ENCODE measurements at regions not wholly inside any gene's neighbourhood (a gene's known extent, or its start where the extent isn't known, plus 50 kb on each side); places are given as distances from the start of the nearest gene placed in this dataset.

GRCh38 chr10:120278069-120278468, 179.0 kb upstream of the PLPP4 start:
- intact Hi-C loops (cut with DNase I; ENCODE audit: low total_unique reads): no loop called here
- H3K4me3 ChIP-seq: no peak overlapping the region
- H3K27me3 ChIP-seq (replicated peaks in 1 of 7): peaks cover 0 to 3% (median 0%) of the 10 kb centered on the region in 7 donors
- no peak overlapping the region for H3K27ac ChIP-seq
- TF ChIP-seq CTCF (IDR thresholded peaks at IDR 0.05 in 8 of 11, conservative IDR thresholded peaks at IDR 0.05 in 3 of 11) (no peak), POLR2AphosphoS5 (IDR thresholded peaks at IDR 0.05) (no peak), POLR2A (IDR thresholded peaks at IDR 0.05) (no peak)
- H3K9me3 ChIP-seq: peaks cover 0 to 7% (median 0%) of the 10 kb centered on the region in 8 donors
- no peaks in the 10 kb centered on the region for H3K4me1 ChIP-seq
- no peaks in the 10 kb centered on the region for H3K36me3 ChIP-seq
- no peak for DNase-seq
- WGBS, 5 donors: 17 to 42% (median 24%) methylated on average over 1 of the region's 1 CpG

- DNase-seq: no peak
- 80 to 100% (median 84%) methylated on average over 1 of the region's 1 CpG for WGBS, 5 donors
- Histone ChIP-seq H3K9me3 (peaks cover 0 to 7% (median 0%) of the 10 kb centered on the region in 8 donors), H3K36me3 (no peaks in the 10 kb centered on the region), H3K4me3 (no peak overlapping the region), H3K4me1 (no peaks in the 10 kb centered on the region), H3K27ac (no peak overlapping the region), H3K27me3 (replicated peaks in 1 of 7) (peaks cover 0 to 3% (median 0%) of the 10 kb centered on the region in 7 donors)
- no peak for TF ChIP-seq POLR2AphosphoS5 (IDR thresholded peaks at IDR 0.05)
- TF ChIP-seq POLR2A (IDR thresholded peaks at IDR 0.05): no peak
- no peak for TF ChIP-seq CTCF (IDR thresholded peaks at IDR 0.05 in 8 of 11, conservative IDR thresholded peaks at IDR 0.05 in 3 of 11)
- intact Hi-C loops (cut with DNase I; ENCODE audit: low total_unique reads): no loop called here
Measured at GRCh38 chr10:120279196-120279595, 177.8 kb upstream of the PLPP4 start.

GRCh38 chr10:120282421-120282820, 174.6 kb upstream of the PLPP4 start:
- no peak for DNase-seq
- H3K27ac ChIP-seq: no peak overlapping the region
- H3K9me3 ChIP-seq: peaks cover 0 to 7% (median 0%) of the 10 kb centered on the region in 8 donors
- 68 to 92% (median 85%) methylated on average over 5 to 8 of the region's 8 CpGs for WGBS, 5 donors
- TF ChIP-seq POLR2AphosphoS5 (IDR thresholded peaks at IDR 0.05): no peak
- no peak for TF ChIP-seq CTCF (IDR thresholded peaks at IDR 0.05 in 8 of 11, conservative IDR thresholded peaks at IDR 0.05 in 3 of 11)
- TF ChIP-seq POLR2A (IDR thresholded peaks at IDR 0.05): no peak
- H3K4me3 ChIP-seq: no peak overlapping the region
- intact Hi-C loops (cut with DNase I; ENCODE audit: low total_unique reads): no loop called here
- no peaks in the 10 kb centered on the region for H3K4me1 ChIP-seq
- no peaks in the 10 kb centered on the region for H3K36me3 ChIP-seq
- peaks cover 0 to 3% (median 0%) of the 10 kb centered on the region in 7 donors for H3K27me3 ChIP-seq (replicated peaks in 1 of 7)

- Histone ChIP-seq H3K4me1 (no peaks in the 10 kb centered on the region), H3K4me3 (no peak overlapping the region), H3K27ac (no peak overlapping the region), H3K9me3 (peaks cover 0 to 7% (median 0%) of the 10 kb centered on the region in 8 donors), H3K27me3 (replicated peaks in 1 of 7) (peaks cover 0 to 3% (median 0%) of the 10 kb centered on the region in 7 donors), H3K36me3 (no peaks in the 10 kb centered on the region)
- TF ChIP-seq POLR2AphosphoS5 (IDR thresholded peaks at IDR 0.05) (no peak), CTCF (IDR thresholded peaks at IDR 0.05 in 8 of 11, conservative IDR thresholded peaks at IDR 0.05 in 3 of 11) (no peak)
- intact Hi-C loops (cut with DNase I; ENCODE audit: low total_unique reads): no loop called here
- WGBS, 5 donors: 68 to 76% (median 70%) methylated on average over 6 of the region's 6 CpGs
- no peak for DNase-seq
Measured at GRCh38 chr10:120282846-120283492, 174.1 kb upstream of the PLPP4 start.
